NCI-H1105 (cell line): ENCODE measurements at regions not wholly inside any gene's neighbourhood (a gene's known extent, or its start where the extent isn't known, plus 50 kb on each side); places are given as distances from the start of the nearest gene placed in this dataset.

Source experiments
- DNase-seq: peaks from one replicate; lab custom pipeline; 2025; lab: John Stamatoyannopoulos, UW

DNA sequence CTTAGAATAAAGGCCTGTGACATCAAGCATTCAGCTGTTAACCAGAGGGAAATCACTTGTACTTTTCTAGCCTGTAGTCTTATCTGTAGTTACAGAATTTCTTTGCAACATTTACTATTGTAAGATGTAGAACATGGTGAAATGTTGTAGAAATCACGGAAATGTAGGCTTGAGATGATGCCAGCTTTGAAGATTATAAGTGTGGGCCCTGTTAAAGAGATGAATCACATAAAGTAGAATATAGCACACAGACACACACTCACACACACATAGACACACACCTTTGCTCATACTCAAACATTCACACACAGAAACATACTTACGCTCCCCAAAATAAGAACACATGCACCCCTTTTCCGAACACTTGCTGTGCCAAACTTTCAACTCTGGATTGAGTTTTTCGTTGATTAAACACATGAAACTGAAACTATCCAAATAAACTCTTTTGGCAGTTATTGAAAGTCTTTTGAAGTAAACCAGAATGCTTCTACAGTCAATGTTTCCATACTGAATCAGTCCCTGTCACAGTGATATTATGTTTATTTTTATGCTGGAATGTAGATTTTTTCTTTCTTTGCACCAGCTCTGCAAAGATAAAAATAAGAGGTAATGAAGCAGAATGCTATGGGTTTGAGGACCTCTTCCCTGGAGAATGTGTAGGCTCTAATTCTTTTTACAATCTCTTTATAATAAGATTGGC is 230.3 kb upstream of the MEOX2 start:
- no peak for DNase-seq

DNA sequence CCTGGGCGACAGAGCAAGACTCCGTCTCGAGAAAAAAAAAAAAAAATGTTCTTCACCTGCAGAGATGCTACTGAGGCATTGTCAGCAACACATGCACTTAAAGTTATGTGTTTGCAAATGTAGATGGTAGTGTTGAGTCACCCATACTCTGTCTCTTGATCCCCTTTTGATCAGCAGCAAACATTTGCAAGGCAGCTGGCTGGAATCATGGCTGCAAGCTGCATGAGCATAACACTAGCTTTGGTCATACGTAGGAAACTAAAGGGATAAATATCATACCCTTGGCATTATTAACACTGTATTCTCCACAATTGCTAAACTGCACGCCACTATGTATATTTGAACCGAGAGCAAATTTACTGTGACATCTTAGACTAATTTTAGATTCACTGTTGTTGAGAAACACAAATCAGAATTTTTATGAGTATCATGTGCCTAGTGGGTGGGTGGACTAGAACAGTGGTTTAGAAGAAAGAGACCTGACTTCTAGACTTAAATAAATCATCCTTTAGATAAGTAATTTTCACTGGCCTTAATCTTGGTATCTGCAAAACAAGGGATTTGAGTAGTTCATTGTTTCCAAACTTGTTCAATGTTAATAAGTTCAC is 229.3 kb upstream of the MEOX2 start:
- no peak for DNase-seq

DNA sequence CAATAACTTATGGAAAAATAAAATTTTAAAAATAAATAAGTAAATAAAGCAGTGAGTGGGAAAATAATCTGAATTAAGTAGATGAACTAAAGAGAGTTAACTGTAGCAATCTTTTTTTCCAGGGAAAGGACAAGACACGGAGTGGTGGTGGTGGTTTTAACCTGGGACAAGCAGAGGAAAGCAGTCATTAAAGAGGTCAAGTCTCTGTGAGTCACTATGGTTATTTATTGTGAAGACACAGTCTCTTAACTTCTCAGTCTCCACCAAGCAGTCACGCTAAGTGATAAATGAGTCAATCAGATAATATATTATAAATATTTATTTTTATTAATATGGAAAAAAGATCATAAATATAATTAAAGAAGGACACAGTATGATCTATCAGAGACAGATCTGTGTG is 228.1 kb upstream of the MEOX2 start:
- DNase-seq: no peak

DNA sequence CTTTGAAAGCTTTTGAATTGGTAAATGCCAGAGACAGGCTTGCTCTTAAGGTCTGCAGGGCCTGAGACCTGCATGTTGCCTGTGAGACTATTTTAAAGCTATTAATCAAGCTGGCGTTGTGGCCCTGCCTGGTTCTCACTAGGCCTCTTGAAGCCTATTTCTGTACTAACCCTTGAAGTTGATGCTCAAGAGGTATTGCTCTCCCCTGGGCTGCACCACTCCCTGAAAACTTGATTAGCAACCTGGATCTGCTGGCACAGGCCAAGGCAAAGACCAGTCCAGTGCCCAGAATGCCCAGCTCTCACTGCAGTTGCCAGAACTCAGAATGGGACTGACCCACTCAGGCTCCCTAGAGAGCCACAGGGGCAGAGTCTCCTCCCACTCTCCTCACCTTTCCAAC is 220.0 kb upstream of the MEOX2 start:
- no peak for DNase-seq

DNA sequence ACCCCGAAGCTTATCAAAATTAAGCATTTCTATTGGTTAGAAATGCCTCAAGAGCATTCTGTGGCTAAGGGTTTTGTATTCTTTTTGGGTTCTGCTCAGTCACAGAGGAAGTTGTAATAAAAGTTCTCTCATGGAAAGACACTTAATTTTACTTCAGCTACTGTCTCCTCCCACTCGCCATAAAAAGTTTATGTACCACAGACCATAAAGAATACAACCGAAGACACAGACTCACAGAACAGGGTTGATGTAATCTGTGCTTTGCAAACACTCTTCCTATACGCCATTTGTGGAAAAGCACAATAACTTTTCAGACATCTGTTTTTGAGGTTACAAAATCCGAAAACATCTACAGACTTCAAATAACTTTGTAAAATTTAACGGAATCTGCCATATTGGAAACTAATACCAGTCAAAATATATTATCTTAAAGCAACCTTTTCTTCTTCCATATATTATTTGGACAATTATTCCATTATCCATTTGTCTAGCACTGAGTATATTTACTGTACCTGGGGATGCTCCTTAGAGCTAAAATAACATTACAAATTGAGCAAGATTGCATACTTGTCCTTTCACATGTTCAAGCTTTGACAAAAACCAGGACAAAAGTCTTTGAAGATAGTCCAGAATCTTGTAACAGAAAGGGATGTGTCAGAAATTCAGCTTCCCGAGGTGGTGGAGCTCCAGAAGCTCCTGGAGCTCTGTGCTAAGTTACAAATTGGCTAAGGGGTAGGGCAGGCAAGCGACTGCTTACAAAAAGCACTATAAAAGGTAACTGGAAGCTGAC is 219.0 kb upstream of the MEOX2 start:
- DNase-seq: no peak

DNA sequence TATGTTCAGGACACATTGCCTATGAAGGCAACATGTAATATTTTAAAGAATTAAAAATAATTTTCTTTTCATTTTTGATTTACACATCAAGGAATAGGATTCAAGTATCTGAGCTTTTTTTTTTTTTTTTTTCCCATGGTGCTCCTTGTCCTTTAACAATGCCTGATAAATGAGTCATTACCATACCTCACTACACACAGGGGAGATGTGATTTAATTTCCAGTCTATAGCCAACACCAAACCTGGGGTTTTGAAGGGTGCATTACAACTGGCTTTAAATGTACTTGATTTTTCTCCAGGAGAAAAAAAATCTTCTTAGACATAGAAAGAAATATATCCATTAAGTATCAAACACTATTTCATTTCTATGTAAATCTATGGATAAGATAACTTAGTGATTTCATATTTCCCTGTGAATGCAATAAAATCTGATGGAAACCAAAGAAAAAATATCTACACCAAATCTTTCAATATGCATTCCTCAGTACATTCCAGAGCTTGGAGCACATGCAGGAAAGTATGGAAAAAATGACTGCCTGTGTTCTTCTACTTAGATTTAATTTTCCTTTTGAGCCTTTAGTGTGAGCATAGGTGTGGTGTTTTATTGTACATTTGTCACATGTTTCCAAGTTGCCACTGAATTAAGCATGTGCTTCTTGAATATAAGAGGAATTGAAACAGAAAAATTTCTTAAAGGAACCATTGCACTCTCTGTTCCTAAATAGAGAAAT is 204.8 kb upstream of the MEOX2 start:
- no peak for DNase-seq

DNA sequence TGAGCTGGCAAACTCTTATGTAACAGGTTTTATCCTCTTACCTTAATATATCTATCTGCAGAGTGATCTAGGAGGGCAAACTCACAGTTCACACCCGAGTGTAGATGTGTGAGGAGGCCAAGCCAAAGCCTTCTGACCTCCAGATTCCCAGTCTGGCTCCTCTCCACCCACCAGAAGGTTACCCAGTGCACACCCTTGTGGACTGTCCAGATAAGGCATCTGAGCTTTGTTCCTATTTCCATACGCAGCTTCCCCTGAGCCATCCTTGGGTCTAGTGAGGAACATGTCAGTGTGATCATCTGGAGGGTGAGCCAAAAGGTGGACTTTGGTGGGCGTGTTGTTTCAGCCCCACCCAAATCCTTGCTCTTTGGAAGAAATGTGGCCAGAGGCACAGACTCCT is 203.0 kb upstream of the MEOX2 start:
- DNase-seq: no peak

DNA sequence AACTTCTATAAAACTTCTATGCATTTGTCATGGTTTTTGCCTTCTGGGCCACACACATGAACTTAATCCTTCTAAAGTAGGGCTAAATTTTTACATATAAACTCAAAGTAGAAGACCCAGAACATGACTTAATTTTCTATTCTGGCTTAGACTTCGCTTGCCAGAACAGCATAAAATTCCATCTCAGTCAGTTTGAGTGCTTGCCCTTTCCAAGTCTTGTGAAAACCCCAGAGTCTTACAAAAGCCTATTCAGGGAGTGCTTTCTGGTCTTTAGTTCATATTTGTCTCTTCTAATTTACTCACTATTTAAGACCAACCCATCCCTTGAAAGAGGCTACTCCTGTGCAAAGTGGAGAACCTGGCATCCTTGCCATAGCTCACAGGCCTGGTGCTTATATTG is 201.6 kb upstream of the MEOX2 start:
- no peak for DNase-seq

DNA sequence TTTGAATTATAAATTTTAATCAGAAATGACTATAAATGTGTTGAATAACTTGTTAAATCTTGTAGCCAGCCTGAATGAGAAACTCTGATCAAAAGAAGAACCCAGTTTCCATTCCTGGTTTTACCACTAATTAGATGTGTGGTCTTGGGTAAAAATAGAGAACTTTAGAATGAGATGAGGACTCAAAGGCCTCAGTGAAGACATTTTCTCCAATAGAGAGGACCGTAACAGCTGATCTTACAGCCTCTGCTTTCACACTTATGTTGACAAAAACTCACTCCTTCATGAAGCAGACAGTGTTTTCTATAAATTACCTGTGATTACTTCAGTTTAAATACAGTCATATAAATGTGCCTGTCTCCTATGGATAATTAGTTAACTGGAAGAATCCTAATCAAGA is 200.1 kb upstream of the MEOX2 start:
- DNase-seq: no peak

DNA sequence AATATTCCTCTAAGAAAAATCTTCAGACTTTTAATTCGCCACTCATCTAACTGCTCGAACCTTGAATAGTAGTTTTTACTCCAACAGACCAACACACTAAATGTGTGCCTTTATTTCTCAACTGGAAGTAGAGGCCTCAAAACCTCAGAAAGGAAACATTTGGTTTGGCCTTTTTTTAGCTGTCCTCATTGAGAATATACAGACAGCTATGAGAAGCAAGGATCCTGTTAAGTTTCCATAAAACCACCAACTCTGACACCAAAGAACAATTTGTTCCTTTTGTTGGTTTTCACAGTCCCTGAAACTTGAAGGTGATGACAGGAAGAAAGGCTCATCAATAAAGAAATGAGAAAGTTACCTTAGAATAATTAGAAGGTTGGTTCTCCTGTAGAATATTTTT is 199.2 kb upstream of the MEOX2 start:
- no peak for DNase-seq

DNA sequence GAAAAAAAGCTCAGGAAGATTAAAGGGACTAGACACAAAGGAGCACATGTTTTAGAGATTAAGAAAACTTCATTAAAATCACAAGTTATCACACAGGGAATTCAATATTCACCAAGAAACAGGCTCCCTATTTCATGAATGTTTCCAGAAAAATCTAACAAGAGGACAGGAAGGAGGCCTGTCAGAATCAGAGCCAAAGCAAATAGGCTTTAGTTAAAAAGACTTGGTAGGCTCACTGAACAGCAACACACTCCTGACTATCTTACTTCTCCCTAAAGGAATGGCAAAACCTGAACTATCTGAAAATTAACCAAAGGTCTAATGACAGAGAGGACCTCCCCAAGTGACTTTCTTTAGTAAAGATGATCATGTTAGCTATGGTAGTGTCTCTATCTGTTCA is 188.3 kb upstream of the MEOX2 start:
- DNase-seq: no peak

DNA sequence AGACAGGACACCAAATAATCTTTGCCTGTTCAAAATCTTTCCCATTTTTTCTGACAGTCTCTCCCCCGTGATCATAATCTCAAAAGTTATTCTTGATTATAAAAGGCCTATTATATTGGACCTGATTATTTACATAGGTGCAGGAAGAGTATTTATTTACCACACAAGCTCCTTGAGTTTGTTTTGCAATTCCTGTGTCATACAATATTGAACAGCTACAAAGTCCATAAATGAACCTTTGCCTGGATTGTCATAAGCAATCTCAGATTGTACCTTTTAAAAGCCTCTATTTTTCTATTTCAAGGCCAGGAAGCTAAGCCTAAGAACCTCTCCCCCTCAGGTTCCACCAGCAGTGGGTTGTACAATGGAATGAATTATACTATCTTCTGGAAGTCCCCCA is 183.9 kb upstream of the MEOX2 start:
- no peak for DNase-seq

DNA sequence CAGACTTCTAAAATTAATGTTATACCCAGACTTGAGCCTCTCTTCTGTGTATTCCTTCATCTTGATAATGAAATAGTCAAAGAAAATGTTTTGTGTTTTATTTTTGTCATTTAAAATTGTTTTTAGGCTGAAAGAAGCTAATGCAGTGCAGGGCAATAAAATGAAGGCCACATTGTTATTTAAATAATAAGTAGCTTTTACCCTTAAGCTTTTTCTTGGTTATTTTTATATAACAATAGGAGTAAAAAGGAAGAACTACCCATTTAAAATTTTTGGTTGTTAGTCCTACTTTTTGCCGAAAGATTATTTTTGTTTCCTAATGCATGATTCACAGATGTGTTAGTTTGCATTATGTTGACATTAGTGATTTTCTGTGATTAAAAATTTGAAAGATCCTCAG is 181.0 kb upstream of the MEOX2 start:
- DNase-seq: no peak

DNA sequence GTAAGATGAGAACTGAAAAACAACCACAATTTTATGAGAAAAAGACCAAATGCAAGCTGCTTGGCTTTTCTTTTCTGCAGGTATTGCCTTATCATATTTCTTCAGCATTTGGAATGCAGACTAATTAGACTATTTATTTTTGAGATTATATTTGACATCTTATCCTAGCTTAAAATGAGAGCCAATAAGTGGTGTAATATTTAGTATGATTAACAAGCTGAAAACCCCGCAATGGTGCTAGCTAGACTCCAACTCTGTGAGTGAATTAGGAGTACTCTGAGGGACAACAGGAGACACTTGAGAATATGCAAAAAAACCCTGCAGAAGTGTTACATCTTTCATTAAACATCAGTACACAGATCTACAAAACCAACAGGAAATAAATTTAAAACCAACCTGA is 180.3 kb upstream of the MEOX2 start:
- no peak for DNase-seq

DNA sequence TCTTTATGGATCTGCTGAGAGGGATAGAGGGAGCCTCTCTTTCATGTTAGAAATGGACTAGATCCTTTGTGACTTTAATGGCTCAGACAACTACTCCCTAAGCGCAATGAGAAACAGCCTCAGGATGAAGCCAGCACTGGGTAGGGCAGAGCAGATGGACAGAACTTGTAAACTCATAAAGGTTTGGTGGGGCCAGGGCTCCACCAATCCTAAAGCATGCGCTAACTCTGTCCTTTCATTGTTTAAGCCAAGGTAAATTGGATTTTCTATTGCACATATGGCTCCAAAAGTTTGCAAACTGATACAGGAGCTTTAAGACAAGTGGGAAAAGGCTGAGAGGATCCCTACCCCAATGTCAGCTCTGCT is 178.1 kb upstream of the MEOX2 start:
- no peak for DNase-seq

DNA sequence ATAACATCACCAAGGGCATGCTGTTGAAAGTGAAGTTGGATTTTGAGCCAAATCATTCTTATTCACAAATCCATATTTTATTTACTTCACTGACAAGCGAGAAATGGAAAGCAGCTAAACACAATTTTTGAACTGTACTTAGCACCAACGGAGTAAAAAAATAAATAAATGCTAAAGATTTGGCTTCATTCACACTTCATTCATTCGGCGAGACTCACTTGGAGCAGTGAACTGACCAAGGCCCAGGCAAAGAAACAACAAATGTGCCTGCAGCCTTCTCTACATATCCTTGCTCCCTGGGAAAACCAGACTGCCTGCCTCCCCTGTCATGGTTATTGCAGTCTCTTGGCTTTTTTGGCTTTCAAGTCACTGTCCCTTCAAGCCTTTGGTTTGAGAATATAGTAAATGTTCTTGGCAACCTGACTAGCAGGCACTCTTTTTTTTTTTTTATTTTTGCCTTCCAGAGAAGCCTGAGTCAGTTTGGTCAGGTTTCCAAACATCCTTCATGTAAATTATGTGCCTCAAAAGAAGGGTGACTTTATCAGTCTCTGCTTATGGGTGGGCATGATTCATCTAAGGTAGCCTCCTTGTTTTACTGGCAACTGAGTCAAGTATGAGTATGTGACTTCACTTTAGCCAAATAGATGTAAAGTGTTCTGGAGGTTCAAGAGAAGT is 177.6 kb upstream of the MEOX2 start:
- no peak for DNase-seq

DNA sequence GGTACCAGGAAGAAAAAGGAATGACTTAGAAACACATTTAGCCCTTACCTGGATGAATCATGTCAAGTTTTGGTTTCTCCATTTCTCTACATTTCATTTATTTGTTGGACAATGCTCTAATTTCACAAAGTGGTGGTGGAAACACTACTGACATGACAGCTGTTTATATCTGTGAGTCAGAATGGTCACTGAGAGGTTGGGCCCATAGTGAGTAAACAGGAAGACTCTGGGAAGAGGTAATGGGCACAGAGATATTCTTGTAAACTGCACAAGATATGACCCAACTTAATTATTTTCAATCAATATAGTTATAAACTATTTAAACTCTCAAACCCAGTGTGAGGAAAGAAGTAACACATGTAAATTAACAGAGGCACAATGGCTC is 176.3 kb upstream of the MEOX2 start:
- DNase-seq: no peak

DNA sequence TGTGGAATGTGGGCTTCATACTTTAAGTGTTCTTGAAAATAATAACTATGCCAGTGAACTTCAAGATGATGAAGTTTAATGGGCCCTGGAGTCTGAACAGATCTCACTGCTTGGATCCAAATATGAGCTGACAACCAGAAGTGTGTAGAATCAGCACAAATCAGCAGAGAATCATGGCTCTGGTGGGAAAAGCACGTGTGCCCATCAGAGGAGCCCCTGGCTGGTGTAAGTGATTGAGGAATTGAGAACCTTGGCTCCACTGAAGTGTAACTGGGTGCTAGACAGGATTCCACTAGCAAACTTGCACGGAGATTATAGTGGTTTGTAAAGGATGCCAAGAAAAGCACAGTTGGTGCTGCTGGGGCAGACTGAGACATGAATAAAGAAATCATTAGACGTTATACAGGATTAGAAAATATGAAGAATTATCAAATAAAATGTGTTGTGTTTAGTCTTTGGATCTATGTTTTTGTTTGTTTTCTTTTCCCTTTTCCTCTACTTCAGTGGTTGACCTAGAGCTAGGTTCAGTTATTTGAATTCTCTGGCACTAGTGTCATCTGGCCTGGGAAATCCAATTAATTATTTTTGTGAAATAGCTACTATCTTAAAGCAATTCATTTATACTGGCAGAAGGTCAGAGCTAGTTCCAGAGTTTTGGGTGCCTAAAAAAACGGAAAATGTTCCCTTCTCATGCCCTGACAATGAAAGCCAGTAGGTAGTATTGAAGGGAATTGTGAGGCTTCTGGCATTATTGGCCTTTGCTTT is 175.7 kb upstream of the MEOX2 start:
- no peak for DNase-seq

DNA sequence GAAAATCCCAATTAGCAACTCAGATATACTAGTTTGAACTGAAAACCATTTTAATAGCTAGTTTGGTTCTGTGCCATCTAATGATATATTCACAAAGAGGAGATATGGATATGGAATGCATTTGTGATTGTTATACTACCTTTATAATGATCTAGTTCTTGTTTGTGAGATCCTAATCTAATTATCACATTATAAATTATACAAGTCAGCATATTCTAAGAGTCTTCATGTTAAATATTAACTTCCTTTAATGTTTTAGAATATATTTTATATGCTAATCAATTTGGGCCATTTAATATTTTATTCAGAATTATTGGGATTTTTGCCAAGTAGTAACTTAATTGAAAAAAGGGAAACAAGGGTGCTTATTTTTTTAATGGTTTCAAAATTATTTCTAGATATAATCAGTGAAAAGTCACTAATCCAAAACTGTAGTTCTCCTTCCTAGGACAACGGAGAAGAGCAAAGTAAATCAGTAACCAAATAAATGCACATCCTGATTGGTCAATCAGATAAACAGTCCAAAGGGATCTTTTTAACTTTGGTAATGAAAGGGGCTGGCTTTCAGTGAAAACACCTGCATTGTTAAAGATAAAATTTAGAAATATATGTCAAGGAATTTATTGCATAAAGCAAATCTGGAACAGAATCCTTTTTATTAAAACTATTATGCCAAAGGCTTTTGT is 173.9 kb upstream of the MEOX2 start:
- DNase-seq: no peak

DNA sequence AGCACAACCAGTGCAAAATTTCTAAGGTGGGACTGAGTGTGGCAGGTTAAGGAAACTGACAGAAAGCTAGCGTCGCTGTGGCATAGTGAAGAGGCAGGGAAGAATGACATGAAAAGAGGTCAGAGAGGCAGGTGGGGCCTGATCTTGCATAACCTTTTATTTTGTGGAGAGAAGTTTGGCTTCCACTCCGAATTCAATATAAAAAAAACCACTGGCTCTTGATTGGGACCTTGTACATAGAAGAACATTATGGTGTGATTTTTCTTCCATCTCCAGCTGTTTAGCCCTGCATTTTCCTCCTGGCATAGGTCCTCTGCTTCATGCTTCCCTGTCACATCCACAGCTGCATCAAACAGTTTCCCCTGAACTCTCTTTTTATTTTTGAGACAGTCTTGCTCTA is 170.5 kb upstream of the MEOX2 start:
- no peak for DNase-seq

DNA sequence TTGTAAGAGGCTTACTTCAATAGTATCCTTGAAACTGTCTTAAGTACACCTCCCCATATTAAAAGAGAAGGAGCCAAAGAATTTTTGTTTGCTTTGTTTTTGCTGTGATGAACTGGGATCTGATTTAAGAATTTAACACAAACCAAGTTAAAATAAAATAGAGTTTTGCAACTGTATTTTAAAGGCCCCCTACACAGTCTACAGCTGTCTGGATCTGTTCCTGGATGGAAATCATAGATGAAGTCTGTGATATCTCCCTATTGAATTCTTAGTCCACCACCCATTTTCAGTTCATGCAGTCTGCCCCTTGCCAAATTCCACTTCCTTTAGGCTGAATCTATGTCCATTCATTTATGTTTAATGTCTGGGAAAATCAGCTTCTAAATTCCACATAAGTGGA is 169.8 kb upstream of the MEOX2 start:
- DNase-seq: no peak
